ENCODE measurements at regions not wholly inside any gene's neighbourhood (a gene's known extent, or its start where the extent isn't known, plus 50 kb on each side); places are given as distances from the start of the nearest gene placed in this dataset.

DNA sequence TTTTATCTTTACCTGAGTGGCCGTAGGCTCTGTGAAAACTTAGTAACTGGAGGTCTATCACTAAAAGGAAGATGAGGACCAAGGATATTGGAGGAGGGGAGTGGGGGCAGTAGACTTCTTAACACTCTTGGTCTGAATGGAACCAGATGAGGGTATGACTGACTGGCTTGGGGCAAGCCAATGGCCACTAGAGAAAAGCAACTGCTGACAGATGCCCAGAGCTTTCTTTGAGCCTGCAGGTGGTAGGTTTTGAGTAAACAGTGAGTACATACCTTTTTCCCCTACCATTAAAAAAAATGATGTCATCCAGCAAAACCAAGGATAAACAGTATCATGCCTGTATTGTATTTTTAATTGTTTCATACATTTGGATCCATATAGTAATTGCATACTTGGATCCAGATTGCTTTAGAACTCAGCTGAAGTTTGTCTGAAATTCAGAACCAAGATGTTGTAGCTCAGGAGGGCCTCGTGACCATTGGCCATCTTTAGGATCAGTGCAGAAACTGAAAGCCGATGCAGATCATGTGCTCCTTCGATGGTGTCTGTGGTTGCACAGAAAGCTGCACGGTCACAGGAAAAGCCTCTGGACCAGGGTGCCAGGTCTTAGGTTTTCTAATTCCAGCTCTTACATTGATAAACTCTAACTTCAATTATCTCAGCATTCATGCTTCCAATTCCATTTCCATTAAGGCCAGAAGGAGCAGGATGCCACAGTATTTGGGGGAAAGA is 131.0 kb downstream of the PDGFRA start:
- Histone ChIP-seq H2AFZ (ENCODE audit: low read depth, low read length) (no peak overlapping the region), H3K9ac (ENCODE audit: low read length) (no peak overlapping the region), H3K79me2 (replicated peaks; ENCODE audit: insufficient read depth, low read length) (no peaks in the 10 kb centered on the region), H3K27me3 (ENCODE audit: insufficient read depth, low read depth, low read length) (no peaks in the 10 kb centered on the region), H3F3A (ENCODE audit: insufficient read depth, low read length, poor library complexity, severe bottlenecking) (no peaks in the 10 kb centered on the region), H3K9me3 (ENCODE audit: low read length) (no peaks in the 10 kb centered on the region), H4K20me1 (ENCODE audit: insufficient read depth) (no peaks in the 10 kb centered on the region), H3K27ac (ENCODE audit: low read length) (no peak overlapping the region), H3K4me3 (ENCODE audit: low read length) (no peak overlapping the region), H3K36me3 (ENCODE audit: insufficient read depth, low read length) (no peaks in the 10 kb centered on the region), H3K4me2 (ENCODE audit: low read length) (no peak overlapping the region), H3K9me2 (ENCODE audit: insufficient read depth, low read length) (no peaks in the 10 kb centered on the region)
- TF ChIP-seq SMC3 (conservative IDR thresholded peaks at IDR 0.05; ENCODE audit: poor library complexity): no peak
- TF ChIP-seq, protein P1, sequence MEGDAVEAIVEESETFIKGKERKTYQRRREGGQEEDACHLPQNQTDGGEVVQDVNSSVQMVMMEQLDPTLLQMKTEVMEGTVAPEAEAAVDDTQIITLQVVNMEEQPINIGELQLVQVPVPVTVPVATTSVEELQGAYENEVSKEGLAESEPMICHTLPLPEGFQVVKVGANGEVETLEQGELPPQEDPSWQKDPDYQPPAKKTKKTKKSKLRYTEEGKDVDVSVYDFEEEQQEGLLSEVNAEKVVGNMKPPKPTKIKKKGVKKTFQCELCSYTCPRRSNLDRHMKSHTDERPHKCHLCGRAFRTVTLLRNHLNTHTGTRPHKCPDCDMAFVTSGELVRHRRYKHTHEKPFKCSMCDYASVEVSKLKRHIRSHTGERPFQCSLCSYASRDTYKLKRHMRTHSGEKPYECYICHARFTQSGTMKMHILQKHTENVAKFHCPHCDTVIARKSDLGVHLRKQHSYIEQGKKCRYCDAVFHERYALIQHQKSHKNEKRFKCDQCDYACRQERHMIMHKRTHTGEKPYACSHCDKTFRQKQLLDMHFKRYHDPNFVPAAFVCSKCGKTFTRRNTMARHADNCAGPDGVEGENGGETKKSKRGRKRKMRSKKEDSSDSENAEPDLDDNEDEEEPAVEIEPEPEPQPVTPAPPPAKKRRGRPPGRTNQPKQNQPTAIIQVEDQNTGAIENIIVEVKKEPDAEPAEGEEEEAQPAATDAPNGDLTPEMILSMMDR (IDR thresholded peaks at IDR 0.05; ENCODE audit: poor library complexity, severe bottlenecking): no peak
- no peak for TF ChIP-seq RAD21 (conservative IDR thresholded peaks at IDR 0.05)
- no peak for TF ChIP-seq TAF1 (IDR thresholded peaks at IDR 0.05; ENCODE audit: low read depth)
- no peak for TF ChIP-seq EP300 (conservative IDR thresholded peaks at IDR 0.05; ENCODE audit: poor library complexity, severe bottlenecking)
- TF ChIP-seq, protein P2, sequence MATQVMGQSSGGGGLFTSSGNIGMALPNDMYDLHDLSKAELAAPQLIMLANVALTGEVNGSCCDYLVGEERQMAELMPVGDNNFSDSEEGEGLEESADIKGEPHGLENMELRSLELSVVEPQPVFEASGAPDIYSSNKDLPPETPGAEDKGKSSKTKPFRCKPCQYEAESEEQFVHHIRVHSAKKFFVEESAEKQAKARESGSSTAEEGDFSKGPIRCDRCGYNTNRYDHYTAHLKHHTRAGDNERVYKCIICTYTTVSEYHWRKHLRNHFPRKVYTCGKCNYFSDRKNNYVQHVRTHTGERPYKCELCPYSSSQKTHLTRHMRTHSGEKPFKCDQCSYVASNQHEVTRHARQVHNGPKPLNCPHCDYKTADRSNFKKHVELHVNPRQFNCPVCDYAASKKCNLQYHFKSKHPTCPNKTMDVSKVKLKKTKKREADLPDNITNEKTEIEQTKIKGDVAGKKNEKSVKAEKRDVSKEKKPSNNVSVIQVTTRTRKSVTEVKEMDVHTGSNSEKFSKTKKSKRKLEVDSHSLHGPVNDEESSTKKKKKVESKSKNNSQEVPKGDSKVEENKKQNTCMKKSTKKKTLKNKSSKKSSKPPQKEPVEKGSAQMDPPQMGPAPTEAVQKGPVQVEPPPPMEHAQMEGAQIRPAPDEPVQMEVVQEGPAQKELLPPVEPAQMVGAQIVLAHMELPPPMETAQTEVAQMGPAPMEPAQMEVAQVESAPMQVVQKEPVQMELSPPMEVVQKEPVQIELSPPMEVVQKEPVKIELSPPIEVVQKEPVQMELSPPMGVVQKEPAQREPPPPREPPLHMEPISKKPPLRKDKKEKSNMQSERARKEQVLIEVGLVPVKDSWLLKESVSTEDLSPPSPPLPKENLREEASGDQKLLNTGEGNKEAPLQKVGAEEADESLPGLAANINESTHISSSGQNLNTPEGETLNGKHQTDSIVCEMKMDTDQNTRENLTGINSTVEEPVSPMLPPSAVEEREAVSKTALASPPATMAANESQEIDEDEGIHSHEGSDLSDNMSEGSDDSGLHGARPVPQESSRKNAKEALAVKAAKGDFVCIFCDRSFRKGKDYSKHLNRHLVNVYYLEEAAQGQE (IDR thresholded peaks at IDR 0.05; ENCODE audit: borderline replicate concordance): no peak
- TF ChIP-seq MXI1 (conservative IDR thresholded peaks at IDR 0.05; ENCODE audit: poor library complexity, severe bottlenecking): no peak
- no peak for TF ChIP-seq EZH2 (IDR thresholded peaks at IDR 0.05; ENCODE audit: borderline replicate concordance, insufficient read depth, low read length, poor library complexity, severe bottlenecking)
- TF ChIP-seq POLR2AphosphoS5 (IDR thresholded peaks at IDR 0.05): no peak

DNA sequence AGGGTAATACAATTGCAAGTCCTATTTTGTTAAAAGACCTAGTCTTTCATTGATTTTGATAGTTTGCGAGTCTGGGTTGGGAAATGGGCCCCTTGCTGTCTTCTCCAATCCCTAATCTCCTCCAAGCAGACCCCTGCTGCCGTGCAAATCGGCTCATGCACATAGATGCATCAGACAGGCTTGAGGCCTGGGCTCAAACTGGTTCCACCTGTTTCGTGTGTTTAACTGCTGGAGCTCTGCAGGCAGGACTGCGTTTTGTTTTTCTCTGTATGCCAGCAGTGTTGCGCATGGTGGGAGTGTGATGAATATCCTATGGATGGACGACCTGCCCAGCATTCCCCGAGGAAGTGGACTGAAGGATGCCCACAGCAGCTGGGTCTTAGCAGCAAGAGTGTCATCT is 133.9 kb downstream of the PDGFRA start:
- H3F3A ChIP-seq (ENCODE audit: insufficient read depth, low read length, poor library complexity, severe bottlenecking): no peaks in the 10 kb centered on the region
- no peaks in the 10 kb centered on the region for H3K36me3 ChIP-seq (ENCODE audit: insufficient read depth, low read length)
- no peak overlapping the region for H3K4me3 ChIP-seq (ENCODE audit: low read length)
- no peaks in the 10 kb centered on the region for H3K27me3 ChIP-seq (ENCODE audit: insufficient read depth, low read depth, low read length)
- H3K27ac ChIP-seq (ENCODE audit: low read length): no peak overlapping the region
- no peak for TF ChIP-seq EZH2 (IDR thresholded peaks at IDR 0.05; ENCODE audit: borderline replicate concordance, insufficient read depth, low read length, poor library complexity, severe bottlenecking)
- no peak for TF ChIP-seq MXI1 (conservative IDR thresholded peaks at IDR 0.05; ENCODE audit: poor library complexity, severe bottlenecking)
- TF ChIP-seq, protein P2 (IDR thresholded peaks at IDR 0.05; ENCODE audit: borderline replicate concordance): no peak
- TF ChIP-seq SMC3 (conservative IDR thresholded peaks at IDR 0.05; ENCODE audit: poor library complexity): no peak
- no peak for TF ChIP-seq RAD21 (conservative IDR thresholded peaks at IDR 0.05)
- no peak for TF ChIP-seq TAF1 (IDR thresholded peaks at IDR 0.05; ENCODE audit: low read depth)
- TF ChIP-seq, protein P1 (IDR thresholded peaks at IDR 0.05; ENCODE audit: poor library complexity, severe bottlenecking): no peak
- no peak for TF ChIP-seq POLR2AphosphoS5 (IDR thresholded peaks at IDR 0.05)
- TF ChIP-seq EP300 (conservative IDR thresholded peaks at IDR 0.05; ENCODE audit: poor library complexity, severe bottlenecking): no peak
- no peak overlapping the region for H2AFZ ChIP-seq (ENCODE audit: low read depth, low read length)
- no peaks in the 10 kb centered on the region for H3K9me3 ChIP-seq (ENCODE audit: low read length)
- no peaks in the 10 kb centered on the region for H3K9me2 ChIP-seq (ENCODE audit: insufficient read depth, low read length)
- no peaks in the 10 kb centered on the region for H3K79me2 ChIP-seq (replicated peaks; ENCODE audit: insufficient read depth, low read length)
- no peak overlapping the region for H3K4me2 ChIP-seq (ENCODE audit: low read length)
- H4K20me1 ChIP-seq (ENCODE audit: insufficient read depth): no peaks in the 10 kb centered on the region
- H3K9ac ChIP-seq (ENCODE audit: low read length): no peak overlapping the region

Measured in neural cell (in vitro differentiated cells).